MM.1S (cell line): ENCODE measurements at regions not wholly inside any gene's neighbourhood (a gene's known extent, or its start where the extent isn't known, plus 50 kb on each side); places are given as distances from the start of the nearest gene placed in this dataset.

ENCODE experiments used
- DNase-seq: peaks from one replicate; pipeline ENCODE4 v3.0.0-alpha.2; 2015
- H2AFZ ChIP-seq: fragments of 300-600 bp; sonication (generic); 2 replicates; pipeline ENCODE4 v1.6.0; 2016; ENCODE audit warnings: antibody characterized with exemption, low read length
- H3F3A ChIP-seq: fragments of 300-600 bp; sonication (generic); 2 replicates; pipeline ENCODE4 v1.6.1; 2016; ENCODE audit warnings: mild to moderate bottlenecking, antibody characterized with exemption, low read length, moderate library complexity, mixed read lengths; ENCODE audit not compliant: insufficient read depth
- H3K27ac ChIP-seq: fragments of 300-600 bp; sonication (generic); 2 replicates; pipeline ENCODE4 v1.5.1; 2016; ENCODE audit warnings: mild to moderate bottlenecking, low read length
- H3K27me3 ChIP-seq: fragments of 300-600 bp; sonication (generic); replicated peaks from 2 replicates; pipeline ENCODE4 v1.6.0; 2016; ENCODE audit warnings: low read length; ENCODE audit not compliant: insufficient read depth
- H3K36me3 ChIP-seq: fragments of 300-600 bp; sonication (generic); replicated peaks from 2 replicates; pipeline ENCODE4 v1.6.1; 2016; ENCODE audit warnings: mild to moderate bottlenecking, low read length, mixed read lengths; ENCODE audit not compliant: insufficient read depth
- H3K4me1 ChIP-seq: fragments of 300-600 bp; sonication (generic); 2 replicates; pipeline ENCODE4 v1.6.1; 2016; ENCODE audit warnings: low read length, mixed read lengths
- H3K4me2 ChIP-seq: fragments of 300-600 bp; sonication (generic); 2 replicates; pipeline ENCODE4 v1.6.0; 2016; ENCODE audit warnings: low read depth, low read length
- H3K4me3 ChIP-seq: fragments of 300-600 bp; sonication (generic); 2 replicates; pipeline ENCODE4 v1.5.1; 2016; ENCODE audit warnings: low read length, mixed read lengths
- H3K79me2 ChIP-seq: fragments of 300-600 bp; sonication (generic); 2 replicates; pipeline ENCODE4 v1.6.1; 2016; ENCODE audit warnings: mixed run types, low read length, mixed read lengths
- H3K9ac ChIP-seq: fragments of 300-600 bp; sonication (generic); 2 replicates; pipeline ENCODE4 v1.6.1; 2016; ENCODE audit warnings: low read length, mixed read lengths
- H3K9me2 ChIP-seq: fragments of 300-600 bp; sonication (generic); replicated peaks from 2 replicates; pipeline ENCODE4 v1.6.1; 2016; ENCODE audit warnings: mild to moderate bottlenecking, low read length, mixed read lengths; ENCODE audit not compliant: insufficient read depth
- H3K9me3 ChIP-seq: fragments of 300-600 bp; sonication (generic); replicated peaks from 2 replicates; pipeline ENCODE4 v1.6.1; 2016; ENCODE audit warnings: mild to moderate bottlenecking, low read length, mixed read lengths; ENCODE audit not compliant: insufficient read depth
- H4K20me1 ChIP-seq: fragments of 300-600 bp; sonication (generic); 2 replicates; pipeline ENCODE4 v1.6.1; 2016; ENCODE audit warnings: mild to moderate bottlenecking, low read length, moderate library complexity, mixed read lengths; ENCODE audit not compliant: insufficient read depth
- CTCF ChIP-seq: fragments of 300-600 bp; sonication (generic); IDR thresholded peaks from 2 replicates; pipeline ENCODE4 v1.5.1; 2016; ENCODE audit warnings: antibody characterized with exemption, low read length, mixed read lengths
- EZH2 ChIP-seq: fragments of 300-600 bp; sonication (generic); optimal IDR thresholded peaks from 2 replicates; pipeline ENCODE3; 2017; ENCODE audit warnings: low read depth, mild to moderate bottlenecking, antibody characterized with exemption, low read length, mixed read lengths
- EZH2phosphoT487 ChIP-seq: fragments of 300-600 bp; sonication (generic); IDR thresholded peaks from 2 replicates; pipeline ENCODE4 v1.6.1; 2018; ENCODE audit warnings: antibody characterized with exemption, low read length

- Histone ChIP-seq H3K9ac (no peak overlapping the region), H3K79me2 (no peaks in the 10 kb centered on the region), H3K4me1 (no peaks in the 10 kb centered on the region), H3K9me2 (no peaks in the 10 kb centered on the region), H3F3A (no peaks in the 10 kb centered on the region), H2AFZ (no peak overlapping the region), H4K20me1 (no peaks in the 10 kb centered on the region), H3K4me3 (no peak overlapping the region), H3K27ac (no peak overlapping the region), H3K36me3 (no peaks in the 10 kb centered on the region), H3K9me3 (no peaks in the 10 kb centered on the region), H3K4me2 (no peak overlapping the region), H3K27me3 (no peaks in the 10 kb centered on the region)
- TF ChIP-seq EZH2 (no peak), CTCF (no peak), EZH2phosphoT487 (no peak)
- no peak for DNase-seq
Measured at GRCh38 chr18:43671431-43671830, 394.1 kb upstream of the SYT4 start.

GRCh38 chr18:43680096-43680495 lies 402.8 kb upstream of the SYT4 start:
- TF ChIP-seq CTCF (no peak), EZH2phosphoT487 (no peak), EZH2 (no peak)
- Histone ChIP-seq H3K9me3 (no peaks in the 10 kb centered on the region), H4K20me1 (no peaks in the 10 kb centered on the region), H3K36me3 (no peaks in the 10 kb centered on the region), H3K27ac (no peak overlapping the region), H3K27me3 (no peaks in the 10 kb centered on the region), H3K4me2 (no peak overlapping the region), H3K79me2 (no peaks in the 10 kb centered on the region), H2AFZ (no peak overlapping the region), H3K9ac (no peak overlapping the region), H3K4me1 (no peaks in the 10 kb centered on the region), H3F3A (no peaks in the 10 kb centered on the region), H3K4me3 (no peak overlapping the region), H3K9me2 (no peaks in the 10 kb centered on the region)
- DNase-seq, result no peak

GRCh38 chr18:43681661-43682060 lies 404.4 kb upstream of the SYT4 start:
- Histone ChIP-seq H3K9me3 (no peaks in the 10 kb centered on the region), H3K4me1 (no peaks in the 10 kb centered on the region), H4K20me1 (no peaks in the 10 kb centered on the region), H3K36me3 (no peaks in the 10 kb centered on the region), H3F3A (no peaks in the 10 kb centered on the region), H3K79me2 (no peaks in the 10 kb centered on the region), H3K27ac (no peak overlapping the region), H3K4me3 (no peak overlapping the region), H3K4me2 (no peak overlapping the region), H3K9ac (no peak overlapping the region), H3K27me3 (no peaks in the 10 kb centered on the region), H3K9me2 (no peaks in the 10 kb centered on the region), H2AFZ (no peak overlapping the region)
- no peak for TF ChIP-seq EZH2phosphoT487
- no peak for TF ChIP-seq EZH2
- TF ChIP-seq CTCF, result no peak
- no peak for DNase-seq
